Kidney epithelial cell (primary cell): ENCODE measurements at regions not wholly inside any gene's neighbourhood (a gene's known extent, or its start where the extent isn't known, plus 50 kb on each side); places are given as distances from the start of the nearest gene placed in this dataset.

Experiments used
- DNase-seq: peaks from one replicate; pipeline ENCODE4 v3.0.0-alpha.2; 2010; ENCODE audit warnings: low read depth
- H3K27me3 ChIP-seq: 2 replicates; pipeline ENCODE4 v1.6.0; 2011; ENCODE audit warnings: low read length; ENCODE audit not compliant: control insufficient read depth, insufficient read depth
- H3K36me3 ChIP-seq: 2 replicates; pipeline ENCODE4 v1.5.1; 2011; ENCODE audit warnings: low read length; ENCODE audit not compliant: control insufficient read depth, insufficient read depth
- H3K4me3 ChIP-seq: 2 replicates; pipeline ENCODE4 v1.5.1; 2011; ENCODE audit warnings: low read depth, mild to moderate bottlenecking, control low read depth, low read length
- TF ChIP-seq, protein P1 (sequence below): IDR thresholded peaks from 2 replicates; pipeline ENCODE4 v1.5.1; 2011; ENCODE audit warnings: mild to moderate bottlenecking, moderate library complexity, low read length, control low read depth, inconsistent platforms; ENCODE audit not compliant: insufficient read depth, poor library complexity, severe bottlenecking

- H3K36me3 ChIP-seq = no peaks in the 10 kb centered on the region
- no peak overlapping the region for H3K4me3 ChIP-seq
- DNase-seq = no peak
- peaks cover 11% of the 10 kb centered on the region for H3K27me3 ChIP-seq
- TF ChIP-seq, protein P1, sequence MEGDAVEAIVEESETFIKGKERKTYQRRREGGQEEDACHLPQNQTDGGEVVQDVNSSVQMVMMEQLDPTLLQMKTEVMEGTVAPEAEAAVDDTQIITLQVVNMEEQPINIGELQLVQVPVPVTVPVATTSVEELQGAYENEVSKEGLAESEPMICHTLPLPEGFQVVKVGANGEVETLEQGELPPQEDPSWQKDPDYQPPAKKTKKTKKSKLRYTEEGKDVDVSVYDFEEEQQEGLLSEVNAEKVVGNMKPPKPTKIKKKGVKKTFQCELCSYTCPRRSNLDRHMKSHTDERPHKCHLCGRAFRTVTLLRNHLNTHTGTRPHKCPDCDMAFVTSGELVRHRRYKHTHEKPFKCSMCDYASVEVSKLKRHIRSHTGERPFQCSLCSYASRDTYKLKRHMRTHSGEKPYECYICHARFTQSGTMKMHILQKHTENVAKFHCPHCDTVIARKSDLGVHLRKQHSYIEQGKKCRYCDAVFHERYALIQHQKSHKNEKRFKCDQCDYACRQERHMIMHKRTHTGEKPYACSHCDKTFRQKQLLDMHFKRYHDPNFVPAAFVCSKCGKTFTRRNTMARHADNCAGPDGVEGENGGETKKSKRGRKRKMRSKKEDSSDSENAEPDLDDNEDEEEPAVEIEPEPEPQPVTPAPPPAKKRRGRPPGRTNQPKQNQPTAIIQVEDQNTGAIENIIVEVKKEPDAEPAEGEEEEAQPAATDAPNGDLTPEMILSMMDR = no peak
Observed at GRCh38 chr22:22735695-22736611, 91.5 kb downstream of the GGTLC2 start.

GRCh38 chr22:22737590-22737989 is 93.2 kb downstream of the GGTLC2 start:
- Histone ChIP-seq H3K4me3 (no peak overlapping the region), H3K36me3 (no peaks in the 10 kb centered on the region), H3K27me3 (peaks cover 11% of the 10 kb centered on the region)
- no peak for DNase-seq
- TF ChIP-seq, protein P1 = no peak

- Histone ChIP-seq H3K4me3 (no peak overlapping the region), H3K27me3 (peaks cover 11% of the 10 kb centered on the region), H3K36me3 (no peaks in the 10 kb centered on the region)
- no peak for DNase-seq
- TF ChIP-seq, protein P1 = no peak
Observed at GRCh38 chr22:22738959-22739585, 94.7 kb downstream of the GGTLC2 start.

DNA sequence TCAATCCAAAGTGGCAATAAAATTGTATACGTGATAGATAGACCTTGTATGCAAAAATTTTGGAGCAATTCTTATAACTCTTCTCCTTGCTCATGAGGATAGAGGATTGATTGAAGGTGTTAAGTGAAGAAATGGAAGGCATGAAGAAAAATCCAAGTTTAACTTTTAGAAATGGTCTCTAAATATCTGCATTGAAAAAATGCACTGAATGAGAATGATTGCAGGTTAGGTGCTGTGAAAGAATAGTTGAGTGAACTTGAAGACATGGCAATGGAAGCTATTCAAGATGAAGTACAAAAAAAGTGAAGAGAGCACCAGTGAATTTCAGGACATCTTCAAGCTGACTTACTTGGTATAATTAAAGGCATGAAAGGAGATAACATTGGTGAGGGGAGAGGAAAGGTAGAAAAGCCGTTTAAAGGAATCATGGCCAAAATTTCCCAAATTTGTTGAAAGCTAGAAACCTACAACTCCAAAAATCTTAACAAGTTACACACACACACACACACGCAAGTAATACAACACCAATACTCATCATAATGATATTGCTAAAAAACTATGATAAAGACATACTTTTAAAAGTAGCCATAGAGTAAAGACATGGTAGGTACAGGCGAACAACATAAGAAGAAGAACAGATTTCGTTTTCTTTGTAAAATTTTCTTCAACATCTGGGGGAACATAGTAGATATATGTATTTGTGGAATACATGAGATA is 96.3 kb downstream of the GGTLC2 start:
- Histone ChIP-seq H3K27me3 (peaks cover 15% of the 10 kb centered on the region), H3K36me3 (no peaks in the 10 kb centered on the region), H3K4me3 (no peak overlapping the region)
- TF ChIP-seq, protein P1 = no peak
- DNase-seq = no peak

DNA sequence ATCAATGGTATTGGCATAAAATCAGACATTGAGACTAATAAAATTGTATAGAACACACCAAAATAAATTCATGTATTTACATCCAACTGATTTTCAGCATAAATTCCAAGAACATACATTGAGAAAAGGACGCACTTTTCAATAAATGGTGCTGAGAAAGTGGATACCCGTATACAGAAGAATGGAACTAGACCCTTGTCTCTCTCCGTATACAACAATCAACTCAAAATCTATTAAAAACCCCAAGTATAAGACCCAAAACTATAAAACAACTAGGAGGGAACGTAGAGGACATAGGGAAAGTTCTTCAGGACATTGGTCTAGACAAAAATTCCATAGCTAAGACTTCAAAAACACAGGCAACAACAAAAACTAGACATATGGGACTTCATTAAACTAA is 97.4 kb downstream of the GGTLC2 start:
- H3K36me3 ChIP-seq = no peaks in the 10 kb centered on the region
- no peak for DNase-seq
- peaks cover 15% of the 10 kb centered on the region for H3K27me3 ChIP-seq
- no peak overlapping the region for H3K4me3 ChIP-seq
- TF ChIP-seq, protein P1 = no peak
